ENCODE measurements at regions not wholly inside any gene's neighbourhood (a gene's known extent, or its start where the extent isn't known, plus 50 kb on each side); places are given as distances from the start of the nearest gene placed in this dataset.
"Not testable (repeated sequence)": the region's sequence is repeated elsewhere in the genome, so short reads cannot be mapped to it uniquely, and the experiment has no call there.

GRCh38 chr10:90087197-90088023, 386.0 kb downstream of the KIF20B start:
- H3K4me3 ChIP-seq (ENCODE audit: low read depth, low read length): no peak overlapping the region
- peak; percentile 48 for DNase-seq (ENCODE audit: low read depth)

- H3K4me3 ChIP-seq (ENCODE audit: low read depth, low read length): no peak overlapping the region
- DNase-seq (ENCODE audit: low read depth): no peak
Measured at GRCh38 chr10:90088024-90088317, 386.6 kb downstream of the KIF20B start.

- DNase-seq (ENCODE audit: low read depth): no peak
- no peak overlapping the region for H3K4me3 ChIP-seq (ENCODE audit: low read depth, low read length)
Measured at GRCh38 chr10:90089719-90090118, 388.3 kb downstream of the KIF20B start.

GRCh38 chr10:90096196-90096595, 394.8 kb downstream of the KIF20B start:
- DNase-seq (ENCODE audit: low read depth): no peak
- no peak overlapping the region for H3K4me3 ChIP-seq (ENCODE audit: low read depth, low read length)

GRCh38 chr10:90107581-90107980, 406.2 kb downstream of the KIF20B start:
- H3K4me3 ChIP-seq (ENCODE audit: low read depth, low read length); DNase-seq (ENCODE audit: low read depth): not testable (repeated sequence)

- no peak for DNase-seq (ENCODE audit: low read depth)
Measured at GRCh38 chr10:90111671-90112070, 410.3 kb downstream of the KIF20B start.

GRCh38 chr10:90112681-90113080, 411.3 kb downstream of the KIF20B start:
- H3K4me3 ChIP-seq (ENCODE audit: low read depth, low read length): no peak overlapping the region
- peak; percentile 23 for DNase-seq (ENCODE audit: low read depth)

More at GRCh38 chr10:90111671-90112070, 410.3 kb downstream of the KIF20B start:
- H3K4me3 ChIP-seq (ENCODE audit: low read depth, low read length): no peak overlapping the region

GRCh38 chr10:90118567-90118966, 417.2 kb downstream of the KIF20B start:
- DNase-seq (ENCODE audit: low read depth): not testable (repeated sequence)

GRCh38 chr10:90119631-90120280, 418.4 kb downstream of the KIF20B start:
- not testable (repeated sequence) for H3K4me3 ChIP-seq (ENCODE audit: low read depth, low read length); DNase-seq (ENCODE audit: low read depth)

More at GRCh38 chr10:90118567-90118966, 417.2 kb downstream of the KIF20B start:
- not testable (repeated sequence) for H3K4me3 ChIP-seq (ENCODE audit: low read depth, low read length)

- H3K4me3 ChIP-seq (ENCODE audit: low read depth, low read length): no peak overlapping the region
- DNase-seq (ENCODE audit: low read depth): no peak
Measured at GRCh38 chr10:90125456-90126255, 424.3 kb downstream of the KIF20B start.

- no peak overlapping the region for H3K4me3 ChIP-seq (ENCODE audit: low read depth, low read length)
- DNase-seq (ENCODE audit: low read depth): no peak
Measured at GRCh38 chr10:90126256-90126595, 424.8 kb downstream of the KIF20B start.

- no peak overlapping the region for H3K4me3 ChIP-seq (ENCODE audit: low read depth, low read length)
- DNase-seq (ENCODE audit: low read depth): no peak
Measured at GRCh38 chr10:90130321-90131086, 429.1 kb downstream of the KIF20B start.

- H3K4me3 ChIP-seq (ENCODE audit: low read depth, low read length): no peak overlapping the region
- no peak for DNase-seq (ENCODE audit: low read depth)
Measured at GRCh38 chr10:90133606-90134005, 432.2 kb downstream of the KIF20B start.

- no peak overlapping the region for H3K4me3 ChIP-seq (ENCODE audit: low read depth, low read length)
- DNase-seq (ENCODE audit: low read depth): no peak
Measured at GRCh38 chr10:90136731-90137316, 435.4 kb downstream of the KIF20B start.

- no peak for DNase-seq (ENCODE audit: low read depth)
- H3K4me3 ChIP-seq (ENCODE audit: low read depth, low read length): no peak overlapping the region
Measured at GRCh38 chr10:90138844-90139243, 437.5 kb downstream of the KIF20B start.

- DNase-seq (ENCODE audit: low read depth): no peak
Measured at GRCh38 chr10:90141791-90142190, 440.4 kb downstream of the KIF20B start.

GRCh38 chr10:90143937-90144336, 442.5 kb downstream of the KIF20B start:
- no peak for DNase-seq (ENCODE audit: low read depth)
- H3K4me3 ChIP-seq (ENCODE audit: low read depth, low read length): no peak overlapping the region

More at GRCh38 chr10:90141791-90142190, 440.4 kb downstream of the KIF20B start:
- no peak overlapping the region for H3K4me3 ChIP-seq (ENCODE audit: low read depth, low read length)

GRCh38 chr10:90148116-90148855, 446.9 kb downstream of the KIF20B start:
- DNase-seq (ENCODE audit: low read depth): no peak
- H3K4me3 ChIP-seq (ENCODE audit: low read depth, low read length): no peak overlapping the region

- DNase-seq (ENCODE audit: low read depth): no peak
- H3K4me3 ChIP-seq (ENCODE audit: low read depth, low read length): no peak overlapping the region
Measured at GRCh38 chr10:90149563-90149962, 448.2 kb downstream of the KIF20B start.

Data from skeletal muscle cell (primary cell).